Esophagus muscularis mucosa (tissue), 4 donors: ENCODE measurements at regions not wholly inside any gene's neighbourhood (a gene's known extent, or its start where the extent isn't known, plus 50 kb on each side); places are given as distances from the start of the nearest gene placed in this dataset.

Experiments
- DNase-seq: peaks from one replicate; pipeline ENCODE4 v3.0.0-alpha.2; 2017; ENCODE audit errors: extremely low spot score
- H3K27ac ChIP-seq, 4 donors: fragments of 200-600 bp; sonication (generic); replicated peaks in 1 of 4; 1 replicate in 3 of 4; 2 replicates in 1 of 4; pipeline ENCODE4 v1.5.1; 2016 to 2019; ENCODE audit warnings: mild to moderate bottlenecking in 1 of 4
- H3K27me3 ChIP-seq, 4 donors: fragments of 200-600 bp; sonication (generic); one replicate each; pipeline versions ENCODE4 v1.5.1 to v1.6.0; 2016 to 2019
- H3K36me3 ChIP-seq, 4 donors: fragments of 200-600 bp; sonication (generic); one replicate each; pipeline ENCODE4 v1.5.1; 2016 to 2019
- H3K4me1 ChIP-seq, 4 donors: fragments of 200-600 bp; sonication (generic); one replicate each; pipeline ENCODE4 v1.5.1; 2016 to 2019
- H3K4me3 ChIP-seq, 4 donors: fragments of 200-600 bp; sonication (generic); 1 replicate in 2 of 4; 2 replicates in 2 of 4; pipeline ENCODE4 v1.5.1; 2016 to 2019; ENCODE audit warnings: mild to moderate bottlenecking in 4 of 4, moderate library complexity in 1 of 4
- H3K9me3 ChIP-seq, 4 donors: fragments of 200-600 bp; sonication (generic); 1 replicate in 3 of 4; 2 replicates in 1 of 4; pipeline ENCODE4 v1.5.1; 2016 to 2019
- CTCF ChIP-seq, 3 experiments: fragments of 200-600 bp in 2 of 3; fragments of 450-650 bp in 1 of 3; sonication (generic) in 2 of 3; IDR thresholded peaks; one replicate each; pipeline ENCODE4 v1.5.1; 2017 to 2019; ENCODE audit warnings: antibody characterized with exemption in 3 of 3, mild to moderate bottlenecking in 2 of 3, moderate library complexity in 1 of 3
- EP300 ChIP-seq: sonication (generic); formaldehyde crosslinking; IDR thresholded peaks from one replicate; pipeline ENCODE4 v1.6.1; 2017; ENCODE audit warnings: antibody characterized with exemption
- POLR2A ChIP-seq: fragments of 450-650 bp; IDR thresholded peaks from one replicate; pipeline ENCODE4 v1.6.1; 2017; ENCODE audit warnings: antibody characterized with exemption, moderate library complexity, mild to moderate bottlenecking, low read depth
- POLR2AphosphoS5 ChIP-seq, 2 donors: sonication (generic); formaldehyde crosslinking; IDR thresholded peaks; one replicate each; pipeline ENCODE4 v1.6.1; 2017; ENCODE audit warnings: antibody characterized with exemption in 2 of 2
- WGBS: methylation state at CpG from one replicate; pipeline ENCODE4 v1.1.5; 2018; 5-methylcytosine and 5-hydroxymethylcytosine counted together
- intact Hi-C: fragments of 100-400 bp; cut with DNase I; formaldehyde crosslinking; loops from one replicate; pipeline ENCODE4 v1.15.1; 2023

GRCh38 chr4:71259280-71259679, 79.5 kb upstream of the SLC4A4 start:
- Histone ChIP-seq H3K4me3 (no peak overlapping the region), H3K27me3 (no peaks in the 10 kb centered on the region), H3K9me3 (no peaks in the 10 kb centered on the region), H3K27ac (no peak overlapping the region), H3K4me1 (peaks cover 0 to 31% (median 10%) of the 10 kb centered on the region in 4 donors), H3K36me3 (no peaks in the 10 kb centered on the region)
- 74% methylated on average over 6 of the region's 6 CpGs for WGBS
- intact Hi-C loops, result no loop called here
- TF ChIP-seq EP300, result no peak
- TF ChIP-seq POLR2A, result no peak
- TF ChIP-seq POLR2AphosphoS5 (IDR thresholded peaks at IDR 0.05), result no peak
- TF ChIP-seq CTCF (IDR thresholded peaks at IDR 0.05), result no peak
- no peak for DNase-seq

- 69% methylated on average over 3 of the region's 3 CpGs for WGBS
- Histone ChIP-seq H3K4me1 (peaks cover 0 to 27% (median 10%) of the 10 kb centered on the region in 4 donors), H3K36me3 (no peaks in the 10 kb centered on the region), H3K27me3 (no peaks in the 10 kb centered on the region), H3K9me3 (no peaks in the 10 kb centered on the region), H3K27ac (no peak overlapping the region), H3K4me3 (no peak overlapping the region)
- intact Hi-C loops, result no loop called here
- TF ChIP-seq EP300, result no peak
- TF ChIP-seq POLR2AphosphoS5 (IDR thresholded peaks at IDR 0.05), result no peak
- no peak for TF ChIP-seq POLR2A
- no peak for TF ChIP-seq CTCF (IDR thresholded peaks at IDR 0.05)
- no peak for DNase-seq
Observed at GRCh38 chr4:71259911-71260331, 78.9 kb upstream of the SLC4A4 start.

- peaks cover 0 to 27% (median 10%) of the 10 kb centered on the region in 4 donors for H3K4me1 ChIP-seq
- DNase-seq, result no peak
Observed at GRCh38 chr4:71260544-71260943, 78.3 kb upstream of the SLC4A4 start.

GRCh38 chr4:71261001-71261400, 77.8 kb upstream of the SLC4A4 start:
- Histone ChIP-seq H3K4me1 (peaks cover 0 to 27% (median 10%) of the 10 kb centered on the region in 4 donors), H3K9me3 (no peaks in the 10 kb centered on the region), H3K27me3 (no peaks in the 10 kb centered on the region), H3K4me3 (no peak overlapping the region), H3K27ac (no peak overlapping the region), H3K36me3 (no peaks in the 10 kb centered on the region)
- intact Hi-C loops, result no loop called here
- 78% methylated on average over 6 of the region's 6 CpGs for WGBS
- TF ChIP-seq POLR2AphosphoS5 (IDR thresholded peaks at IDR 0.05) (no peak), POLR2A (no peak), EP300 (no peak), CTCF (IDR thresholded peaks at IDR 0.05) (no peak)
- DNase-seq, result no peak

More at GRCh38 chr4:71260544-71260943, 78.3 kb upstream of the SLC4A4 start:
- Histone ChIP-seq H3K36me3 (no peaks in the 10 kb centered on the region), H3K4me3 (no peak overlapping the region), H3K27ac (no peak overlapping the region), H3K27me3 (no peaks in the 10 kb centered on the region), H3K9me3 (no peaks in the 10 kb centered on the region)
- TF ChIP-seq CTCF (IDR thresholded peaks at IDR 0.05) (no peak), POLR2AphosphoS5 (IDR thresholded peaks at IDR 0.05) (no peak), POLR2A (no peak), EP300 (no peak)
- intact Hi-C loops, result no loop called here
- 83% methylated on average over 1 of the region's 1 CpG for WGBS

GRCh38 chr4:71261633-71262121, 77.1 kb upstream of the SLC4A4 start:
- Histone ChIP-seq H3K9me3 (no peaks in the 10 kb centered on the region), H3K36me3 (no peaks in the 10 kb centered on the region), H3K4me1 (peaks cover 0 to 27% (median 10%) of the 10 kb centered on the region in 4 donors), H3K27ac (no peak overlapping the region), H3K27me3 (no peaks in the 10 kb centered on the region), H3K4me3 (no peak overlapping the region)
- TF ChIP-seq EP300 (no peak), CTCF (IDR thresholded peaks at IDR 0.05) (no peak), POLR2AphosphoS5 (IDR thresholded peaks at IDR 0.05) (no peak), POLR2A (no peak)
- WGBS, result 75% methylated on average over 3 of the region's 3 CpGs
- intact Hi-C loops, result no loop called here
- DNase-seq, result no peak
